H1 (cell line): ENCODE measurements at regions not wholly inside any gene's neighbourhood (a gene's known extent, or its start where the extent isn't known, plus 50 kb on each side); places are given as distances from the start of the nearest gene placed in this dataset.

Source experiments
- BCL11A ChIP-seq, 2 experiments: IDR thresholded peaks; one replicate each; pipeline ENCODE4 v1.6.1; 2011; ENCODE audit warnings: low read depth in 2 of 2, low read length in 2 of 2, mild to moderate bottlenecking in 2 of 2
- CBX5 ChIP-seq: fragments of 300-800, 300-1000 bp; sonication (generic); IDR thresholded peaks from 2 replicates; pipeline ENCODE4 v1.7.1; 2016; ENCODE audit warnings: antibody characterized with exemption, low read length, low read depth
- CEBPB ChIP-seq: IDR thresholded peaks from 2 replicates; pipeline ENCODE4 v1.6.1; 2012; ENCODE audit warnings: low read depth, low read length
- GABPA ChIP-seq: IDR thresholded peaks from 2 replicates; pipeline ENCODE4 v1.6.1; 2011; ENCODE audit warnings: mild to moderate bottlenecking, low read length, moderate library complexity, borderline replicate concordance; ENCODE audit not compliant: insufficient read depth
- SAP30 ChIP-seq: fragments of 300-600 bp; sonication (generic); IDR thresholded peaks from 2 replicates; pipeline ENCODE4 v1.7.1; 2012; ENCODE audit warnings: low read length, moderate library complexity, mild to moderate bottlenecking, inconsistent platforms; ENCODE audit not compliant: insufficient read depth, insufficient replicate concordance
- YY1 ChIP-seq: IDR thresholded peaks from 2 replicates; pipeline ENCODE4 v1.6.1; 2011; ENCODE audit warnings: low read depth, mild to moderate bottlenecking, low read length
- TF ChIP-seq, protein P1 (sequence below): IDR thresholded peaks from 2 replicates; pipeline ENCODE4 v1.6.1; 2012; ENCODE audit warnings: inconsistent platforms

GRCh38 chr9:82923092-82923911 lies 139.6 kb downstream of the RASEF start (continued):
- TF ChIP-seq SAP30 (no peak), YY1 (no peak), GABPA (no peak), CEBPB (no peak), CBX5 (no peak), BCL11A (IDR thresholded peaks at IDR 0.05; ENCODE audit: low read depth in 2 of 2, low read length in 2 of 2) (no peak)
- TF ChIP-seq, protein P1, sequence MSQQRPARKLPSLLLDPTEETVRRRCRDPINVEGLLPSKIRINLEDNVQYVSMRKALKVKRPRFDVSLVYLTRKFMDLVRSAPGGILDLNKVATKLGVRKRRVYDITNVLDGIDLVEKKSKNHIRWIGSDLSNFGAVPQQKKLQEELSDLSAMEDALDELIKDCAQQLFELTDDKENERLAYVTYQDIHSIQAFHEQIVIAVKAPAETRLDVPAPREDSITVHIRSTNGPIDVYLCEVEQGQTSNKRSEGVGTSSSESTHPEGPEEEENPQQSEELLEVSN = no peak
